Activated CD8-positive, alpha-beta T cell treated with anti-CD3 and anti-CD28 coated beads for 36 hours (primary cell): ENCODE measurements at regions not wholly inside any gene's neighbourhood (a gene's known extent, or its start where the extent isn't known, plus 50 kb on each side); places are given as distances from the start of the nearest gene placed in this dataset.

Source experiments
- ATAC-seq: fragments of 200-7000 bp; cut with Tn5 transposase; one replicate; pipeline ENCODE4 v1.10.0; 2021; ENCODE audit warnings: mild to moderate bottlenecking, moderate library complexity
- CTCF ChIA-PET: fragments of 350-600 bp; sonication (Branson Sonifier 250); formaldehyde crosslinking; loops from one replicate; lab custom pipeline; 2021; ENCODE audit warnings: antibody characterized with exemption; lab: Charles Lee
- POLR2A ChIA-PET: fragments of 350-600 bp; sonication (Branson Sonifier 250); formaldehyde crosslinking; loops from one replicate; lab custom pipeline; 2021; ENCODE audit warnings: antibody characterized with exemption; lab: Charles Lee
- DNase-seq: peaks from one replicate; pipeline ENCODE4 v3.0.0-alpha.2; 2020
- H3K27ac Mint-ChIP-seq: one replicate; pipeline ENCODE4 v1.8.0; 2021; ENCODE audit warnings: mild to moderate bottlenecking, mixed read lengths
- H3K27me3 Mint-ChIP-seq: one replicate; pipeline ENCODE4 v1.8.0; 2021; ENCODE audit warnings: mixed read lengths
- H3K36me3 Mint-ChIP-seq: one replicate; pipeline ENCODE4 v1.8.0; 2021; ENCODE audit warnings: low read depth, mixed read lengths
- H3K4me1 Mint-ChIP-seq: one replicate; pipeline ENCODE4 v1.8.0; 2021; ENCODE audit warnings: low read depth, mixed read lengths
- H3K4me3 Mint-ChIP-seq: one replicate; pipeline ENCODE4 v1.8.0; 2021; ENCODE audit warnings: mild to moderate bottlenecking, moderate library complexity, mixed read lengths
- H3K9me3 Mint-ChIP-seq: one replicate; pipeline ENCODE4 v1.8.0; 2021; ENCODE audit warnings: mixed read lengths
- CTCF ChIP-seq: fragments of 200-600 bp; IDR thresholded peaks from one replicate; pipeline ENCODE4 v1.8.0; 2022; ENCODE audit warnings: antibody characterized with exemption, mild to moderate bottlenecking
- intact Hi-C: fragments of 100-400 bp; cut with micrococcal nuclease; formaldehyde crosslinking; loops from one replicate; pipeline ENCODE4 v1.10.0; 2022

DNA sequence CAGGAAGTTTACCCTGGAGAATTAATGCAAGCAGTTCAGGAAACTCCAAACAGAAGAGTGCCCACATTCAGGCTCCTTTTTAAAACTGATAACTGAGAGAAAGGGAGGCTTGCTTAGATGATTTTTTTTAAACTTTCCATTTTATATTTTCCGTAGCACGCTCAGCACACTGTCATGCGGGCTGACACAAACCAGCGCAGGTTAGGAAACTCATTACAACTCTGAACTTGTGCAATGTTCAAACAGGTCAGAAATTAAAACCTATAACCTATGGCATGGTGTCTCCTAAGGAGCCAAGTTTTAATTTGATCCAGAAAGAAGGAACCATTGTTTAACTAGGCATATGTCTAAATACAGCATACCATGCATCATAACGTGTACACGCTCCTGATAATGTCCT, 117.7 kb upstream of the SMIM21 start:
- DNase-seq = no peak
- intact Hi-C loops = no loop called here
- ChIA-PET CTCF (no interaction called here), POLR2A (no interaction called here)
- Mint-ChIP-seq H3K4me3 (no peak overlapping the region), H3K27me3 (peaks cover 22% of the 10 kb centered on the region), H3K4me1 (no peaks in the 10 kb centered on the region), H3K36me3 (no peaks in the 10 kb centered on the region), H3K27ac (no peak overlapping the region), H3K9me3 (peaks cover 2% of the 10 kb centered on the region)
- TF ChIP-seq CTCF = no peak
- no peak for ATAC-seq

DNA sequence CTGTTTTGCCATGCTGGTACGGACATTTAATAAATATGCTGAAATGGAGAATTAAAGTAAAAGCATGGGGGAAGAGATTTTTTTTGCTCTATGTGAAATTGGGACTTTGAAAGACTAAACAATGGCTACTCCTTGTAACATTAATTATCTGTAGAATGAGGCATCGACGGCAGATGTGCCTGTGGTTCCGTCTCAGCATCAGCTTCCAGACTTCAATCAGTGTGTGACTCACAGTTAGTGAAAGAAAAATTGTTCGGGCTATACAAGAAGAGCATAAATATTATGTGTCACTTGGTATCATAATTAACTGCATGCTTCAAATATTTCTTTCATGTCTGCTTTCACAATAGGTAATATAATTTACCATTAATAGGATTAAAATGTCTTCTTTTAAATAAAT, 117.0 kb upstream of the SMIM21 start:
- Mint-ChIP-seq H3K9me3 (peaks cover 2% of the 10 kb centered on the region), H3K36me3 (no peaks in the 10 kb centered on the region), H3K4me3 (no peak overlapping the region), H3K27me3 (peaks cover 21% of the 10 kb centered on the region), H3K4me1 (no peaks in the 10 kb centered on the region), H3K27ac (no peak overlapping the region)
- DNase-seq (no peak), ATAC-seq (no peak)
- ChIA-PET POLR2A (no interaction called here), CTCF (no interaction called here)
- intact Hi-C loops = no loop called here
- TF ChIP-seq CTCF = no peak

DNA sequence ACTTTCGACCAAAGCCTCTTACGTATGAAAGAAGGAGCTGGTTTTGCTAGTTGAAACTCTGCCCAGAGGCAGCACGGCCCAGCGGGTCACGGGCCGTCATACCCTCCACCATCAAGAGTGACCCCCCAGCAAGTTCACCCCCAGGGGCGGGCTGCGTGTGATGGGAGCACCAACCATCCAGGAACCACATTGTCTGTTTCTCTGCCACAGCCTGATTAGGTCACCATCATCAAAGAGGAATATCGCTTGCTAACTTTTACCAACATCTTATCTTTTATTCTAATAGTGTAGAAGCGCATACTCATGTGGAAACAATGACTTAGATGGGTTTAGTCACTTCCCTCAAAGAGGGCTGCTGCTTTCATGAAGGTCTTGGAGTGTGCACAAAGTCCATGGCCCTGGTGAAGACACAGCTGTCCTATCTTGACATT, 116.6 kb upstream of the SMIM21 start:
- Mint-ChIP-seq H3K4me1 (no peaks in the 10 kb centered on the region), H3K27ac (no peak overlapping the region), H3K9me3 (peaks cover 2% of the 10 kb centered on the region), H3K27me3 (peaks cover 20% of the 10 kb centered on the region), H3K36me3 (no peaks in the 10 kb centered on the region), H3K4me3 (no peak overlapping the region)
- no peak for ATAC-seq
- ChIA-PET CTCF (no interaction called here), POLR2A (no interaction called here)
- DNase-seq = no peak
- TF ChIP-seq CTCF = no peak
- intact Hi-C loops = no loop called here

DNA sequence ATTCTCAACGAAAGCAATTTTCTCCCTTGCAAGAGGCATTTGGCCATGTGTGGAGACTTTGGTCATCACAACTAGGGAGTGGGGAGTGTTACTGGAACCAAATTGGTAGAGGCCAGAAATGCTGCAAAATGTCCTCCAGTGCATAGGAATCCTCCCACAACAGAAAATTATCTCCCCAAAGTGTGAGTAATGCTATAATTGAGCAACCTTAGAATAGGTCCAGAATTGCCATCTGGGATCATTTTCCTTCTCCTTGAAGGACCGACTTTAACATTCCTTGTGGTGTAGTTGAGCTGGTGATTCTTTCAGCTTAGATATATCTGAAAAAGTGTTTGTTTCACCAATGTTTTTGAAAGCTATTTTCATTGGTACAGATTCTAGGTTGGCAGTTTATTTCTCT, 111.2 kb upstream of the SMIM21 start:
- Mint-ChIP-seq H3K4me1 (no peaks in the 10 kb centered on the region), H3K9me3 (no peaks in the 10 kb centered on the region), H3K4me3 (no peak overlapping the region), H3K27ac (no peak overlapping the region), H3K36me3 (no peaks in the 10 kb centered on the region), H3K27me3 (peaks cover 20% of the 10 kb centered on the region)
- DNase-seq = no peak
- CTCF ChIA-PET = interaction anchor here (1.0 kb wide), 1 partner anchor 9 kb away, joined by 3 read pairs; no protein-coding TSS in a partner anchor
- no peak for TF ChIP-seq CTCF
- no peak for ATAC-seq
- POLR2A ChIA-PET = interaction anchor here (0.7 kb wide), 1 partner anchor 577 kb away, joined by 3 read pairs; no protein-coding TSS in a partner anchor
- intact Hi-C loops = no loop called here

DNA sequence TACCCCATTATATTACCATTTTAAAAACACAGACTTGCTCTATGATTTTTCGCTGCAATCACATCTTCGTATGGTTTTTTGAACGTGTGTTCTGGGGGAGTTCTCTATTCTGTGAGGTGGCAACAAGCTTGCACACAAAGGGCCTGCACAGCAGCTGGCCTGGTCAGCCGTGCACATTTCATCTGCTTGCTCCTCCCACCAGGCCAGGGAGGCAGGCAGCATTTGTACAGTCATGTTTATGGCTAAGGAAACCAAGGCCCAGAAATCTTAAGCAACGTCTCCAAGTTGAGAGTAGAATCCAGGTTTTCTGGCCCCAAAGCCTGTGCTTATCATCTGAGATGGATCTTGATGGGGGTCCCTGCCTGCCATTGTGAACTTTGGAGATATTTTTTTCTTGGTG, 106.4 kb upstream of the SMIM21 start:
- ChIA-PET POLR2A (no interaction called here), CTCF (interaction anchor here (0.8 kb wide), 1 partner anchor 27 kb away, joined by 3 read pairs; no protein-coding TSS in a partner anchor)
- no peak overlapping the region for H3K27ac Mint-ChIP-seq
- H3K9me3 Mint-ChIP-seq = no peaks in the 10 kb centered on the region
- no peak for DNase-seq
- TF ChIP-seq CTCF = no peak
- no peaks in the 10 kb centered on the region for H3K36me3 Mint-ChIP-seq
- no peak overlapping the region for H3K4me3 Mint-ChIP-seq
- peaks cover 11% of the 10 kb centered on the region for H3K27me3 Mint-ChIP-seq
- intact Hi-C loops = no loop called here
- ATAC-seq = no peak
- H3K4me1 Mint-ChIP-seq = no peaks in the 10 kb centered on the region
